Stimulated activated CD4-positive, alpha-beta T cell treated with anti-CD3 and anti-CD28 coated beads, Interleukin-1b, Interleukin-23, amount 100 ng/mL, for 1 hour (primary cell): ENCODE measurements at regions not wholly inside any gene's neighbourhood (a gene's known extent, or its start where the extent isn't known, plus 50 kb on each side); places are given as distances from the start of the nearest gene placed in this dataset.
"Not testable (repeated sequence)": the region's sequence is repeated elsewhere in the genome, so short reads cannot be mapped to it uniquely, and the experiment has no call there.

Source experiments
- DNase-seq, 2 donors: peaks; one replicate each; pipeline ENCODE4 v3.0.0-alpha.2; 2020; ENCODE audit warnings: low read depth in 2 of 2

- DNase-seq = no peak
Observed at GRCh38 chrX:15116900-15117299, 153.0 kb downstream of the ASB9 start.

- no peak for DNase-seq
Observed at GRCh38 chrX:15114743-15115566, 154.9 kb downstream of the ASB9 start.

- no peak for DNase-seq
Observed at GRCh38 chrX:15107367-15107988, 162.4 kb downstream of the ASB9 start.

- DNase-seq = no peak
Observed at GRCh38 chrX:15098505-15098904, 171.4 kb downstream of the ASB9 start.

GRCh38 chrX:15087747-15088146, 182.1 kb downstream of the ASB9 start:
- no peak for DNase-seq

- DNase-seq = no peak
Observed at GRCh38 chrX:15073313-15073712, 196.6 kb downstream of the ASB9 start.

GRCh38 chrX:15072880-15073279, 197.0 kb downstream of the ASB9 start:
- DNase-seq = no peak

- no peak for DNase-seq
Observed at GRCh38 chrX:15072259-15072658, 197.6 kb downstream of the ASB9 start.

- DNase-seq = no peak
Observed at GRCh38 chrX:15059474-15059873, 186.3 kb downstream of the MOSPD2 start.

- DNase-seq = no peak
Observed at GRCh38 chrX:15056044-15056443, 182.8 kb downstream of the MOSPD2 start.

- DNase-seq = no peak
Observed at GRCh38 chrX:15055146-15055930, 182.1 kb downstream of the MOSPD2 start.

- no peak for DNase-seq
Observed at GRCh38 chrX:15050395-15050794, 177.2 kb downstream of the MOSPD2 start.

GRCh38 chrX:15043538-15043937, 170.3 kb downstream of the MOSPD2 start:
- DNase-seq = no peak

- no peak for DNase-seq
Observed at GRCh38 chrX:15033917-15034316, 160.7 kb downstream of the MOSPD2 start.

GRCh38 chrX:15017491-15017890, 144.3 kb downstream of the MOSPD2 start:
- no peak for DNase-seq

GRCh38 chrX:15016051-15016450, 142.8 kb downstream of the MOSPD2 start:
- DNase-seq = no peak

- DNase-seq = no peak
Observed at GRCh38 chrX:15014281-15014680, 141.1 kb downstream of the MOSPD2 start.

GRCh38 chrX:15013461-15013860, 140.2 kb downstream of the MOSPD2 start:
- DNase-seq = no peak

- no peak for DNase-seq
Observed at GRCh38 chrX:14997271-14997670, 124.0 kb downstream of the MOSPD2 start.

GRCh38 chrX:14984425-14984824, 111.2 kb downstream of the MOSPD2 start:
- DNase-seq = not testable (repeated sequence)
